GM12874 (cell line): ENCODE measurements at regions not wholly inside any gene's neighbourhood (a gene's known extent, or its start where the extent isn't known, plus 50 kb on each side); places are given as distances from the start of the nearest gene placed in this dataset.

Source experiments
- CTCF ChIP-seq: IDR thresholded peaks from 2 replicates; pipeline ENCODE4 v1.5.1; 2011; ENCODE audit warnings: low read depth, mild to moderate bottlenecking, control low read depth, low read length, moderate library complexity; ENCODE audit not compliant: insufficient read depth

- TF ChIP-seq CTCF = no peak
Observed at GRCh38 chr18:55875371-55875901, 287.4 kb upstream of the TCF4 start.

DNA sequence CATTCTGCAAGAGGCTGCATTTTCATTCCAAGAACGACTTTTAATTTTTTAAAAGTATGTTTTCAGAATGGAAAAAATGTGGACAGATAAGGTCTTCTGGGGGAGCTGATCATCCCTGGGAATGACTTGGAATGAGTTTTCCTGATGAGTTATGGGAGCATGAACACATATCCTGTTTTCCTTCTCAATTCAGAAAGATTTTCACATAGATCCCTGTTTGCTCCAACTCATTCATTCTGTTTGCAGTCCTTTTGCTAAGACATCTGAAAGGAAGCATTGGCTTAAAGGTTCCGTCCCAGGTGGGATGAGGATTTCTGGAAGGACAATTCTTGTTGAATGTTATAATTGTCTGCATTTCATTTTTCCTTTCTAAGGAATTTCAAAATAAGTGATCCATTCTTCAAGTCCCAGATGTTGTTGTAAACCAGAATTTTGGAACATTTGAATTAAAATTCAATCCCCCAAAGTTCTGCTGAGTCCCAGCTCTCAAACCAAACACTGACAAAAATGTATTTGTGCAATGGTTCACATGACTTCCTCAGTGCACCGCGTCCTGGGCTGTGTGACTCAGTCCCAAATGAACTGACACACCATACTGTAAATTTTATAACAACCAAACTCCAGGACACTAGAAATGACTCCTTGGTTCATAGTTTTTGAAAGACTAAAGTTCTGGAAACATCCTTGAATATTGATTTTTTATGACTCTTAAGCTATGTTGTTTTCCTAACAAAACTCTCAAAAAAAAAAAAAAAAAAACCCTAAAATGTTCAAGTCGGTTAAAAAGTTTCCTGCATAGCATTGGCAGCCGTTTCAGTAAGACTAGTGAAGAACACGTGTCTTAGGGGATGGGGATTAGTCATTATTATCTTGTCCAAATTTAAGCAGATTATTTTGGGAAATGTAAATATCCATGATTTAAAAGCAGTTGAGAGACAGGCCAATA, 281.8 kb upstream of the TCF4 start:
- no peak for TF ChIP-seq CTCF

- no peak for TF ChIP-seq CTCF
Observed at GRCh38 chr18:55868909-55869308, 280.9 kb upstream of the TCF4 start.

- no peak for TF ChIP-seq CTCF
Observed at GRCh38 chr18:55866886-55867285, 278.9 kb upstream of the TCF4 start.

DNA sequence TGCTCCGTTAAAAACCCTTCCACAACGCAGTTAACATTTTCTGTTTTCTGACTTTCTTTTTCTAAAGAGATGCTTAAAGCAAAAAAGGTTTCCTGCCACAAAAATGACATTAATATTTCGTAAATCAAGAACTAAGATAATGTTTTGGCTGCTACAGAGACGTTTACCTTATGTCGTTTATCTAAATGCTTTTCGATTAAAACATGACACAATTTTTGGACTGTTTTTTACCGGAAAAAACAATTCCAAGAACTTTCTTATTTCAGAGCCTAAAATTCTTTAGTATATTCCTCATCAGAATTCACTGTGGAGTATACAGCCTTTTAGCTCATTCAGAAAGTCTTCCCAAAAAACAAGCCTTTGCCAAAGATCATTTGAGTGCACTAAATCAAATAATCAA, 278.0 kb upstream of the TCF4 start:
- TF ChIP-seq CTCF = no peak

GRCh38 chr18:55864281-55864680, 276.3 kb upstream of the TCF4 start:
- TF ChIP-seq CTCF = no peak

- no peak for TF ChIP-seq CTCF
Observed at GRCh38 chr18:55863876-55864275, 275.9 kb upstream of the TCF4 start.
